Spleen (tissue), 11 donors: ENCODE measurements at regions not wholly inside any gene's neighbourhood (a gene's known extent, or its start where the extent isn't known, plus 50 kb on each side); places are given as distances from the start of the nearest gene placed in this dataset.

ENCODE experiments used
- DNase-seq: peaks from one replicate; pipeline ENCODE4 v3.0.0-alpha.2; 2020
- H3K27ac ChIP-seq, 8 donors: fragments of 200-600 bp; sonication (generic) in 7 of 8; 1 replicate in 4 of 8; 2 replicates in 4 of 8; pipeline versions ENCODE4 v1.5.0 to v1.8.0; 2016 to 2021; ENCODE audit warnings: inconsistent platforms in 4 of 8, mild to moderate bottlenecking in 4 of 8, moderate library complexity in 1 of 8
- H3K27me3 ChIP-seq, 7 donors: fragments of 200-600 bp; sonication (generic) in 6 of 7; replicated peaks in 1 of 7; 1 replicate in 4 of 7; 2 replicates in 3 of 7; pipeline versions ENCODE4 v1.5.0 to v1.8.0; 2016 to 2021; ENCODE audit warnings: inconsistent platforms in 3 of 7, mild to moderate bottlenecking in 1 of 7
- H3K36me3 ChIP-seq, 6 donors: fragments of 200-600 bp; sonication (generic) in 5 of 6; 1 replicate in 4 of 6; 2 replicates in 2 of 6; pipeline versions ENCODE4 v1.5.0 to v1.8.0; 2016 to 2021; ENCODE audit warnings: inconsistent platforms in 2 of 6
- H3K4me1 ChIP-seq, 6 donors: fragments of 200-600 bp; sonication (generic) in 5 of 6; 1 replicate in 3 of 6; 2 replicates in 3 of 6; pipeline versions ENCODE4 v1.5.0 to v1.8.0; 2016 to 2021; ENCODE audit warnings: inconsistent platforms in 3 of 6
- H3K4me3 ChIP-seq, 8 donors: fragments of 200-600 bp; sonication (generic) in 7 of 8; 1 replicate in 4 of 8; 2 replicates in 4 of 8; pipeline versions ENCODE4 v1.5.0 to v1.8.0; 2016 to 2021; ENCODE audit warnings: inconsistent platforms in 4 of 8, mild to moderate bottlenecking in 4 of 8, moderate library complexity in 2 of 8
- H3K9me3 ChIP-seq, 8 donors: fragments of 200-600 bp; sonication (generic) in 7 of 8; 1 replicate in 4 of 8; 2 replicates in 4 of 8; pipeline versions ENCODE4 v1.5.0 to v1.8.0; 2016 to 2021; ENCODE audit warnings: inconsistent platforms in 4 of 8
- POLR2A ChIP-seq, 3 donors: fragments of 450-650 bp; IDR thresholded peaks; one replicate each; pipeline ENCODE4 v1.5.1; 2017; ENCODE audit warnings: antibody characterized with exemption in 3 of 3, mild to moderate bottlenecking in 1 of 3
- POLR2AphosphoS5 ChIP-seq, 3 donors: sonication (generic); formaldehyde crosslinking; IDR thresholded peaks; one replicate each; pipeline ENCODE4 v1.5.1; 2017; ENCODE audit warnings: antibody characterized with exemption in 3 of 3
- WGBS, 5 donors: extraction: QIAGEN DNeasy Blood & Tissue Kit in 3 of 5; methylation state at CpG; one replicate each; pipeline versions ENCODE4 v1.1.5 to v1.1.7; 2013 to 2018; 5-methylcytosine and 5-hydroxymethylcytosine counted together
- intact Hi-C: fragments of 100-400 bp; cut with DNase I; formaldehyde crosslinking; loops from one replicate; pipeline ENCODE4 v1.15.0; 2023; ENCODE audit warnings: low total_unique reads
- TF ChIP-seq, protein P1 (sequence below), 11 experiments: fragments of 200-600 bp in 7 of 11; fragments of 450-650 bp in 4 of 11; sonication (generic) in 4 of 11; IDR thresholded peaks in 8 of 11; conservative IDR thresholded peaks in 3 of 11; 1 replicate in 7 of 11; 2 replicates in 4 of 11; pipeline versions ENCODE4 v1.4.0 to v1.8.0; 2016 to 2021; ENCODE audit warnings: antibody characterized with exemption in 11 of 11, inconsistent platforms in 4 of 11, mild to moderate bottlenecking in 1 of 11
- donor health status: healthy with polysubstance abuse.
- donor health status: DM: no; HTN: no; CAD: no; lungs with moderate emphysema.
- donor health status: DM: no; HTN: no; CAD: no.
- donor health status: Bipolar disorder and iron deficiency.
- donor health status: healthy.
- donor health status: DM: no; HTN: no; CAD: no.
- donor health status: DM: yes; HTN: yes; CAD: no.

DNA sequence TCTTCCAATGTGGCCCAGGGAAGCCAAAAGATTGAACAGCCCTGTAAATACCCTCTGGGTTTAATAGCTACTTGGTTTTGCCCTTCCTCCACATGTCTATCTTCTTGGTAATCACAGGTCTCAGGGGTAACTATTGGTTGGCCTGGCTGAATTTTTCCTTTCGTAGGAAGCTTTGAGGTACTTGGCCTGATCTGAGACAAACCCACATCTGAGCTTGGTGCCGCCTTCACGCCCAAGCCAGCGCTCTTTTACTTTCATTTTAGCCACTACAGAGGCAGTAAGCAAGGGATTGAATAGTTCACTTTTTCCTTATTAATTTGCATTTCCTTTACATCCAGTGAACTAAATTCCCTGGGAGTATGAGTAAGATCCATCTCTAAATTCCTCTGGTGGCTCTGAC, 397.6 kb upstream of the USP9Y start:
- intact Hi-C loops = no loop called here
- Histone ChIP-seq H3K4me1 (no peaks in the 10 kb centered on the region), H3K27me3 (no peaks in the 10 kb centered on the region), H3K27ac (no peak overlapping the region), H3K36me3 (no peaks in the 10 kb centered on the region), H3K9me3 (no peaks in the 10 kb centered on the region), H3K4me3 (no peak overlapping the region)
- no peak for DNase-seq
- TF ChIP-seq, protein P1, sequence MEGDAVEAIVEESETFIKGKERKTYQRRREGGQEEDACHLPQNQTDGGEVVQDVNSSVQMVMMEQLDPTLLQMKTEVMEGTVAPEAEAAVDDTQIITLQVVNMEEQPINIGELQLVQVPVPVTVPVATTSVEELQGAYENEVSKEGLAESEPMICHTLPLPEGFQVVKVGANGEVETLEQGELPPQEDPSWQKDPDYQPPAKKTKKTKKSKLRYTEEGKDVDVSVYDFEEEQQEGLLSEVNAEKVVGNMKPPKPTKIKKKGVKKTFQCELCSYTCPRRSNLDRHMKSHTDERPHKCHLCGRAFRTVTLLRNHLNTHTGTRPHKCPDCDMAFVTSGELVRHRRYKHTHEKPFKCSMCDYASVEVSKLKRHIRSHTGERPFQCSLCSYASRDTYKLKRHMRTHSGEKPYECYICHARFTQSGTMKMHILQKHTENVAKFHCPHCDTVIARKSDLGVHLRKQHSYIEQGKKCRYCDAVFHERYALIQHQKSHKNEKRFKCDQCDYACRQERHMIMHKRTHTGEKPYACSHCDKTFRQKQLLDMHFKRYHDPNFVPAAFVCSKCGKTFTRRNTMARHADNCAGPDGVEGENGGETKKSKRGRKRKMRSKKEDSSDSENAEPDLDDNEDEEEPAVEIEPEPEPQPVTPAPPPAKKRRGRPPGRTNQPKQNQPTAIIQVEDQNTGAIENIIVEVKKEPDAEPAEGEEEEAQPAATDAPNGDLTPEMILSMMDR (IDR thresholded peaks at IDR 0.05 in 8 of 11, conservative IDR thresholded peaks at IDR 0.05 in 3 of 11) = no peak
- no peak for TF ChIP-seq POLR2AphosphoS5 (IDR thresholded peaks at IDR 0.05)
- no peak for TF ChIP-seq POLR2A (IDR thresholded peaks at IDR 0.05)
- WGBS, 5 donors = 69 to 77% (median 71%) methylated on average over 4 of the region's 4 CpGs; no CpG with 5 or more reads in 2 of the 5 donors

DNA sequence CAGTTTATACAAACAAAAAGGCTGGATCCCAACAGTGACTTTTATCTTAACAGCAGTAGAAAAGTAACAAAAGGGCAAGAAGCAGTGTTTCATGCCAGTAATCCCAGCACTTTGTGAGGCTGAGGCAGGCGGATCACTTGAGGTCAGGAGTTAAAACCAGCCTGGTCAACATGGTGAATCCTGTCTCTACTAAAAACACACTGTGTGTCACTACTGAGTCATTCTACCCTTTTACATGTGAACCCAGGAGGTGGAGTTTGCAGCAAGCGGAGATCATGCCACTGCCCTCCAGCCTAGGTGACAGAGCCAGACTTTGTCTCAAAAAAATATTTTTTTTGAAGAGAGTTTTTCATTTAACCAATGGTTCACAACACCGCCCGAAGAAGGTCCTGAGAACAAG, 395.6 kb upstream of the USP9Y start:
- Histone ChIP-seq H3K27me3 (no peaks in the 10 kb centered on the region), H3K27ac (no peak overlapping the region)
- WGBS, 5 donors = 88 to 94% (median 89%) methylated on average over 4 of the region's 4 CpGs; no CpG with 5 or more reads in 2 of the 5 donors

DNA sequence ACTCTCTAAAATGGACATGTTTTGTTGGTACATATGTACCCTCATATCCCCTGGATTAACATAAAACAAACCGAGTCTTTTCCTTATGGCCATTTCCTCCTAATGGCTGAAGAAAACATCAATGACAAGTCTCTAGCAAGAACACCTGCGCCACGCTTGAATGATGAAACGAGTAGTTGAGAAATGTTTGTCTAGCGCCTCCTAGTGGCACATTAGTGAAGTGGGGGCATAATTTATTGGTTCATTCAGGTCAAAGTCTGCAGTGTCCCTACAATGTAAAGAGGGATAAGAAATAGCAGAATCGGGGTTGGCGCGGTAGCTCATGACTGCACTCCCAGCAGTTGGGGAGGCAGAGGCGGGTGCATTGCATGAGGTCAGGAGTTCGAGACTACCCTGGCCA, 391.8 kb upstream of the USP9Y start:
- Histone ChIP-seq H3K36me3 (no peaks in the 10 kb centered on the region), H3K27me3 (no peaks in the 10 kb centered on the region), H3K4me1 (no peaks in the 10 kb centered on the region), H3K4me3 (no peak overlapping the region), H3K27ac (no peak overlapping the region), H3K9me3 (no peaks in the 10 kb centered on the region)
- no peak for DNase-seq
- 27 to 35% (median 31%) methylated on average over 10 of the region's 10 CpGs; no CpG with 5 or more reads in 2 of the 5 donors for WGBS, 5 donors
- no peak for TF ChIP-seq POLR2AphosphoS5 (IDR thresholded peaks at IDR 0.05)
- TF ChIP-seq, protein P1 (IDR thresholded peaks at IDR 0.05 in 8 of 11, conservative IDR thresholded peaks at IDR 0.05 in 3 of 11) = peak in 2 of 11 experiments; percentile 27
- TF ChIP-seq POLR2A (IDR thresholded peaks at IDR 0.05) = no peak
- intact Hi-C loops = no loop called here

More for the DNA sequence above, 395.6 kb upstream of the USP9Y start:
- H3K36me3 ChIP-seq = no peaks in the 10 kb centered on the region
- H3K4me1 ChIP-seq = no peaks in the 10 kb centered on the region
- intact Hi-C loops = no loop called here
- H3K9me3 ChIP-seq = no peaks in the 10 kb centered on the region
- TF ChIP-seq POLR2A (IDR thresholded peaks at IDR 0.05) (no peak), POLR2AphosphoS5 (IDR thresholded peaks at IDR 0.05) (no peak)
- TF ChIP-seq, protein P1 (IDR thresholded peaks at IDR 0.05 in 8 of 11, conservative IDR thresholded peaks at IDR 0.05 in 3 of 11) = no peak
- DNase-seq = no peak
- no peak overlapping the region for H3K4me3 ChIP-seq

DNA sequence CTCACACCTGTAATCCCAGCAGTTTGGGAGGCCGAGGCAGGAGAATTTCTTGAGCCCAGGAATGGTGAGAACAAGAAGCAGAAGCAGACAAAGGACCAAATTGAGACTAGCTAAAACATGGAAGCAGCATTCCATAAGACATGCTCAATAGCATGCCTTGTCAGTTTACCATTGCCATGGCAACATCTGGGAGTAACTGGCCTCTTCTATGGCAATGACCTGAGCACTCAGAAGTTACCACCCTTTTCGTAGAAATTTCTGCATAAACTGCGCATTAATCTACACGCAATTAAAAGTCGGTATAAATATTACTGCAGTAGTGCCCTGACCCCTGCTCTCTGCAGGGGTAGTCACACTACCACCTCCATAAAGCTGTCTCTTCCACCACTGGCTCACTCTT, 390.2 kb upstream of the USP9Y start:
- Histone ChIP-seq H3K27me3 (no peaks in the 10 kb centered on the region), H3K4me1 (no peaks in the 10 kb centered on the region), H3K36me3 (no peaks in the 10 kb centered on the region), H3K9me3 (no peaks in the 10 kb centered on the region), H3K4me3 (no peak overlapping the region), H3K27ac (no peak overlapping the region)
- DNase-seq = no peak
- intact Hi-C loops = no loop called here
- 89 to 92% (median 90%) methylated on average over 5 of the region's 5 CpGs; no CpG with 5 or more reads in 2 of the 5 donors for WGBS, 5 donors
- no peak for TF ChIP-seq POLR2A (IDR thresholded peaks at IDR 0.05)
- TF ChIP-seq, protein P1 (IDR thresholded peaks at IDR 0.05 in 8 of 11, conservative IDR thresholded peaks at IDR 0.05 in 3 of 11) = no peak
- TF ChIP-seq POLR2AphosphoS5 (IDR thresholded peaks at IDR 0.05) = no peak
